ENCODE measurements at regions not wholly inside any gene's neighbourhood (a gene's known extent, or its start where the extent isn't known, plus 50 kb on each side); places are given as distances from the start of the nearest gene placed in this dataset.
"Not testable (repeated sequence)": the region's sequence is repeated elsewhere in the genome, so short reads cannot be mapped to it uniquely, and the experiment has no call there.

- no peak for DNase-seq (ENCODE audit: low read depth in 2 of 2)
These were observed 262.2 kb upstream of the SULF2 start for GRCh38 chr20:48047447-48047846.

GRCh38 chr20:48042628-48043027 lies 257.3 kb upstream of the SULF2 start:
- no peak for DNase-seq (ENCODE audit: low read depth in 2 of 2)

- DNase-seq (ENCODE audit: low read depth in 2 of 2): no peak
These were observed 255.9 kb upstream of the SULF2 start for GRCh38 chr20:48041078-48041780.

- DNase-seq (ENCODE audit: low read depth in 2 of 2): no peak
These were observed 255.2 kb upstream of the SULF2 start for GRCh38 chr20:48040491-48040890.

- DNase-seq (ENCODE audit: low read depth in 2 of 2): no peak
These were observed 254.8 kb upstream of the SULF2 start for GRCh38 chr20:48040051-48040450.

GRCh38 chr20:48039514-48039913 lies 254.2 kb upstream of the SULF2 start:
- DNase-seq (ENCODE audit: low read depth in 2 of 2): no peak

GRCh38 chr20:48038713-48039112 lies 253.4 kb upstream of the SULF2 start:
- DNase-seq (ENCODE audit: low read depth in 2 of 2): no peak

GRCh38 chr20:48037798-48038197 lies 252.5 kb upstream of the SULF2 start:
- not testable (repeated sequence) for DNase-seq (ENCODE audit: low read depth in 2 of 2)

- no peak for DNase-seq (ENCODE audit: low read depth in 2 of 2)
These were observed 250.9 kb upstream of the SULF2 start for GRCh38 chr20:48035961-48036731.

- DNase-seq (ENCODE audit: low read depth in 2 of 2): no peak
These were observed 249.5 kb upstream of the SULF2 start for GRCh38 chr20:48034751-48035150.

GRCh38 chr20:48033005-48033404 lies 247.7 kb upstream of the SULF2 start:
- not testable (repeated sequence) for DNase-seq (ENCODE audit: low read depth in 2 of 2)

GRCh38 chr20:48031122-48031521 lies 245.8 kb upstream of the SULF2 start:
- no peak for DNase-seq (ENCODE audit: low read depth in 2 of 2)

GRCh38 chr20:48026981-48027592 lies 241.8 kb upstream of the SULF2 start:
- DNase-seq (ENCODE audit: low read depth in 2 of 2): no peak

GRCh38 chr20:48025661-48026060 lies 240.4 kb upstream of the SULF2 start:
- no peak for DNase-seq (ENCODE audit: low read depth in 2 of 2)

- no peak for DNase-seq (ENCODE audit: low read depth in 2 of 2)
These were observed 239.8 kb upstream of the SULF2 start for GRCh38 chr20:48025051-48025515.

- no peak for DNase-seq (ENCODE audit: low read depth in 2 of 2)
These were observed 239.3 kb upstream of the SULF2 start for GRCh38 chr20:48024539-48024938.

- not testable (repeated sequence) for DNase-seq (ENCODE audit: low read depth in 2 of 2)
These were observed 235.4 kb upstream of the SULF2 start for GRCh38 chr20:48020696-48021095.

- DNase-seq (ENCODE audit: low read depth in 2 of 2): no peak
These were observed 234.7 kb upstream of the SULF2 start for GRCh38 chr20:48019940-48020339.

GRCh38 chr20:48019496-48019895 lies 234.2 kb upstream of the SULF2 start:
- DNase-seq (ENCODE audit: low read depth in 2 of 2): no peak

- DNase-seq (ENCODE audit: low read depth in 2 of 2): not testable (repeated sequence)
These were observed 233.6 kb upstream of the SULF2 start for GRCh38 chr20:48018851-48019250.

- no peak for DNase-seq (ENCODE audit: low read depth in 2 of 2)
These were observed 232.7 kb upstream of the SULF2 start for GRCh38 chr20:48017992-48018391.

- DNase-seq (ENCODE audit: low read depth in 2 of 2): no peak
These were observed 232.2 kb upstream of the SULF2 start for GRCh38 chr20:48017509-48017908.
